Activated CD4-positive, alpha-beta T cell treated with anti-CD3 and anti-CD28 coated beads, Interleukin-2, Interleukin-4, amounts not matched to agents 100 ng/mL and 50 ng/mL, durations not matched to agents 16 hours and 8 hours (primary cell): ENCODE measurements at regions not wholly inside any gene's neighbourhood (a gene's known extent, or its start where the extent isn't known, plus 50 kb on each side); places are given as distances from the start of the nearest gene placed in this dataset.

Experiments used
- DNase-seq: peaks from one replicate; pipeline ENCODE4 v3.0.0-alpha.2; 2020; ENCODE audit warnings: low spot score

- no peak for DNase-seq
Measured at GRCh38 chr10:94043431-94043990, 49.8 kb downstream of the PLCE1 start.

DNA sequence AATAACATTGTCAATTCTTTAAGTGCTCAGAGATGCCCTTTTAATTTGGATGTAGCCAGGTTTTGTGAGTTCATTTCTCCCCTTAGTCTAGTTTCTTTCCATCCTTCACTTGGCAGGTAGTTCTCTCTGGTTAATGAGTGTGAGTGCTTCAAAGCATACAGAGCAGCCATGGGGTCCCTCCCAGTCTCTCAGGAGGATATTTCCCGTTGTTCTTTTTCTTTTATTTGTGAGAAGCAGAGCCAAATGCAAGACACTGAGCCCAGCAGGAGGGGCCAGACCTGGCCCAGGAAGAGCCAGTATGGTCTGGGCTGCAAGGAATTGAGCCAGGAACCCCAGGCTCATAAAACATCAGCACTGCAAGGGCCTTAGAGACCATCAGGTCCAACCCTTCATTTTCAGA, 52.4 kb downstream of the PLCE1 start:
- DNase-seq: no peak

GRCh38 chr10:94047293-94047692, 53.6 kb downstream of the PLCE1 start:
- DNase-seq: no peak

GRCh38 chr10:94049911-94050310, 56.2 kb downstream of the PLCE1 start:
- DNase-seq: no peak

GRCh38 chr10:94052281-94052680, 58.5 kb downstream of the PLCE1 start:
- no peak for DNase-seq

DNA sequence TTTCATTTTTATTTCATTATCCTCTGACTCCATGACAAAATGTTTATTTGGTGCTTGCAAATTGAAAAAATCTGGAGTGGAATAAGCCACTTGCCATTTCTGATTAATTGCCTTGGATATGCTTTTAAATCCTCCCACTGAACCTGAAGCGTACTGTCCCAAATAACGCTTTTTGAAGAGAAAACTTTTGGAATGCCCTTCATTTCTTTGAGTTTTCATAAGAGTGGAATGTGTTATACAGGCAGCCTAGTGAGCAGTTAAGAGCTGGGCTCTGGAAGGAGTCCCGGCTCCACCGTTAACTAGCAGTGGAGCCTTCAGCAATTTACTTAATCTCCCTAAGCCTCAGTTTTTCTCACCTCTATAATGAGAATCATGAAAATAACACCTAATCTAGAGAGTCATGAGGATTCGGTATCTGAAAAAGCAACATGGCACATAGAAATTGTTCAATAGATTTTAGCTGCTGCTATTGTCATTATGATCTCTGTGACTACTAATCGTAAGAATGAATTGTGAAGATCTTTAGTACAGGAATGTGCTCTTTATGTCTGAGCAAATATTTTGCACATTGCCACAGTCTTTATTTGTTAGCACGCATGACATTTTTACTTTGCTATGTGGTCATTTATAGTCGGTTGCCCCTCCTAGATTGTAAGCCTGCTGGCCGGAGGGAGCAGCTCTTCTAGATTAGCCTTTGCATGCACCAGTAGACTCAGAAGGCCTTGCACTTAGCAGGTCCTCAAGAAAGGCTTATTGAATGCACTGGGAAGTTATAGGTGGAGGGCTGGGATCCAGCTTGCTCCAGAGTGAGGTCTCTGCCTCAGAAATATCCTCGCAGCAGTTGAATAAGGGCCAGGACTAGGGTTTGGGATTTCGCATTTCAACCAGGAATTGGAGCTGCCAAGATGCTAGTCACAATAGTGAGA, 59.4 kb downstream of the PLCE1 start:
- DNase-seq: no peak

DNA sequence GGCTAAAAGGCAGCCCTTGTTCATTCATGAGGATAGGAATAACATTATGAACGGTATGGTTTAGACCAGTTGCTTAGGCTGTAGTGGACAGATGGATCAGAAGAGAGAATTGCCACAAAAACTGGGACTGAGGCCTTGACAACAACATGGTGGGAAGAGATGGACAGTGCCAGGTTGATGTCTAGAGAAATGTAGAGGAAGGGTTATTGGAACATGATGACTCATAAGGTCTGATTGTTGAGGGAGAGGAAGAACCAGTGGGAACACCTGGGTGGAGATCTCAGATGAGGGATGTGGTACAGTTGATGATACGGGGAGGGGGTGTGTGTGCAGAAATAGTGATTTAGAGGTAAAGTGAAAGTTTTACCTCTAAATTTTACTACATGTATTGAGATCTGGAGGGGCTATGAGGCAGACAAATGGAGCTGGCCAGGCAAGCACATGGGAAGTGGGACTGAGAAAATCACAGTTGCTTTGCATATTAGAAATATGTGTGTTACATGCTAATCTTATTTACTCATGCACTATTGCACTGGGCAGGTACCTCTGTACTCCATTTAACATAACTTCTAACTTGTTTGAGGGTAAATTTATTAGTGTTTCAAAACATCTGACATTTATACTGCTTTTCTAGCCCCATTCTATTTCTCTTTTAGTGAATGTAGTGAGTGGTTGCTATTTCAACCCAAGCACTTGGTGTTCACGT, 65.6 kb downstream of the PLCE1 start:
- no peak for DNase-seq

- DNase-seq: no peak
Measured at GRCh38 chr10:94061026-94061425, 67.3 kb downstream of the PLCE1 start.

GRCh38 chr10:94062611-94063010, 68.9 kb downstream of the PLCE1 start:
- DNase-seq: no peak

DNA sequence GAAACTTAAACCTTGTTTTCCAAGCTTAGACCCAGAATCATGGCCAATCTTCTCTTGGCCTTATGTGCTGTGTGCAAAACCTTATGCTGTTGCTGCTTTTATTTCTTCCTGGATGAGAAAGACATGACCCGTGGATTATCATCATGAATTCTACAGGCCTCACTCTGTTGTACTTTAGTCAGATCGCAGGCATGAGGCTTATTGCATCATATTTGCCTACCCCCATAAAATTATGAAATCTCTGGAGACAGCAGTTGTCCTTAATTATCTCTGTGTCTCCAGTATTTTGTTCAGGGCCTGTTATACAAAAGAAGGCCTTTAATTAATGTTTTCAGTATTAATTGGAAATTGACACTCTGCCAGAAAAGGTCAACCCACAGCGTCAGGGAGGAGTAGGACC, 71.6 kb downstream of the PLCE1 start:
- no peak for DNase-seq

DNA sequence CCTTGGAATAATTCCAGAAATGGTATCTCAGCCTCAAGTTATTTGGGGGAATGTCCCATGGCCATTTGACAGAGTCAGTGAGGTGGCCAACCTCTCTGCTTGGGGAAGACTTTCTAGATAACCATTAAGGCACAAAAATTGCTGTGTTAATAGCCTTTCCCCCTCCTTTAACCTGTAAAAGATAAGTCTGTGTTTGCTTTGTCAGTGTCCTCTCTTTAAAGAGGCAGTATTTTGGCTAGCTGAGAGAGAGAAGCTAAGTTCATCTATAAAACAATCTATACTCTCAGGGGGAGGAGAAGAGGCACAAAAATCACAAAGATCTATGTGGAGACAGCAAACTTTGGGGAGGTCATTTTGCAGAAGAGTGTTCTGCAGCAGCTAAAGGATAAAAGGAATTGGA, 72.1 kb downstream of the PLCE1 start:
- DNase-seq: no peak

- no peak for DNase-seq
Measured at GRCh38 chr10:94066411-94066810, 72.7 kb downstream of the PLCE1 start.

DNA sequence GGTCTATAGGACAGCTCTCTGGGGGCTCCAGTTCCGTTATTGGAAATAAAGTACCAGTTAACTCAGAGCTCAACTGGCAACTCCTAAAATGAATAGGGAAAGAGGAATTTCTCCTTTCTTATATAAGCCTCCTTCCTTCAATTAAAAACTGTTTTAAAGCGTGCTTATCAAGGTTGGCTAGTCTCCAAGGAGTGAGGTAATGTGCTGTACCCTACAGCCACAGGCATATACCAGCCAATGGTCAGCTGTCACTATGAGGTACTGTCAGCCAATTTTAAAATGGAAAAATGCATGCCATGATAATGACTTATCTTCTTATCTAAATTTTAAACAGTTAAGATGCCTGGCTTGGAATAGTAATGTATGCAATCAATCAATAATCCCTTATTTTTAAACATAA, 76.2 kb downstream of the PLCE1 start:
- DNase-seq: no peak

- DNase-seq: no peak
Measured at GRCh38 chr10:94074462-94074861, 80.7 kb downstream of the PLCE1 start.

DNA sequence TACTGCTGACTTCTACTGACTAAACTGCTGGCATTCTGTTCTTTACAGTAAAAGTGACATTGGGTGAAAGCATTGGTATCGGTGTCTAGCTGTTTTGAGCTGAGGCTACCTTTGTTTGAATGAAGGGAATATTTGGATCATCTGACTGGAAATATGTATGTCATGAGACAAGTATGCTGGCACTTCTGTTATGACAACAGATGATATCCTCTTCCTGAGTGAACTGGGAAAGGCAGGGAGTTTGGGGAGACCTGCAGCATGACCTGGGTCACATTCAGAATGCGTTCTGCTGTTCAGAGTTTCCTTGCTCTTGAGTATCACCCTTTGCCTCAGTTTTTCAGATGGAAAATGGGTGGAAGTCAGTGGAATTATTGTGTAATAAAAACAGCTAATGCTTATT, 81.8 kb downstream of the PLCE1 start:
- no peak for DNase-seq

DNA sequence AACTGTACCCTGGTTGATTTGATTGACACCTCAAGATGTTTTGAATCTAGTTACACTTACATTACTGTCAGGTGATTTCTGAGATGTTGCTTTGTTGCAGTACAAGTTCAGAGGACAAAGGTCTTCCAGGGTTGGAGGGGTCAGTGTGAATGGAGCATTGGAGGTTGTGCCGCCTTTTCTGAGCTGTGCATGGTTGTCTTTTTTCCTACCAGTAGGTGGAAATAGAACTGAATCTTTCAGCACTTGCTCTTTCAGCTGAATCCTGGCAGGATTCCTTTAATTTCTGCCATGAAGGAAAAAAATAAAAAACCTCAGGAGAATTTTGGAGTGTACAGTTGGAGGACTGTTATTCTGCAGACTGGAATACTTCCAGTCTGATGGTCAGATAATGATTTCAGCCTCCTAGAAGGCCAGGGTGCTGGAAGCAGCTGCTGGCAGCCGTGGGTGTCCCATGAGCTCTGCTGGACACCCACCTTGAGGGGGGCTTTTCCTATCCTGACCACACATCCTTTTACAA, 82.7 kb downstream of the PLCE1 start:
- no peak for DNase-seq

DNA sequence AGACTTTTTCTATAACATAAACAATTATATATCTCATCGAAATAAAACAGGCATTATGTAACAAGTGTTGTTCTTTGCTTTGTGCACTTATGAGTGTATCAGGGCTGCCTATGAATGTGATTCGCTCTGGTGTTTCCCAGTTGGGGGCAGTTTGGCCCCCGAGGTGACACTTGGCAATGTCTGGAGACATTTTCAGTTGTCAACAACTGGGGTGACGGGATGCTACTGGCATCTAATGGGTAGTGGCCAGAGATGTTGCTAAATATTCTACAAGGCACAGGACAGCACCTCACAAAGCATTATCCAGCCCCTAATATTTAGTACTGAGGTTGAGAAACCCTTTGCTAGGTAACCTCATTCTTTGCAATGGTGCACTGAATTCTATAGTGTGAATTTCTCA, 83.3 kb downstream of the PLCE1 start:
- no peak for DNase-seq

DNA sequence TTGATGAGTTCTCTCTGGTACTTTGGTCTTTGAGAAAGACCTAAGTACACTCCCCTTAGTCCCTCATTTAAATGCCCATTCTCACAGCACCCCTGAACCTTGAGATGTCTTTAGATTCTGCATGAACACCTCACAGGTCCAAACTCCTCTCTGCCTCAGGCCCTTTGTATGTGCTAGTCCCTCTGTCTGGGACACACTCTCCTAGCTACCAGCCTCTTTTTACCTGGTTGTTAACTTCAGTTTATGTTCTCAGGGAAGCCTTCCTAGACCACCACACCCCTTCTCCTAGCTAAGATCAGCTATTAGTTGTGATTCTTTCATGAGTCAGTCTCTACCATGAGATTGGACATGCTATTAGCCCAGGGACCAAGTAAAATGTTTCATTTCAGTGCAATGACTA, 86.4 kb downstream of the PLCE1 start:
- no peak for DNase-seq

DNA sequence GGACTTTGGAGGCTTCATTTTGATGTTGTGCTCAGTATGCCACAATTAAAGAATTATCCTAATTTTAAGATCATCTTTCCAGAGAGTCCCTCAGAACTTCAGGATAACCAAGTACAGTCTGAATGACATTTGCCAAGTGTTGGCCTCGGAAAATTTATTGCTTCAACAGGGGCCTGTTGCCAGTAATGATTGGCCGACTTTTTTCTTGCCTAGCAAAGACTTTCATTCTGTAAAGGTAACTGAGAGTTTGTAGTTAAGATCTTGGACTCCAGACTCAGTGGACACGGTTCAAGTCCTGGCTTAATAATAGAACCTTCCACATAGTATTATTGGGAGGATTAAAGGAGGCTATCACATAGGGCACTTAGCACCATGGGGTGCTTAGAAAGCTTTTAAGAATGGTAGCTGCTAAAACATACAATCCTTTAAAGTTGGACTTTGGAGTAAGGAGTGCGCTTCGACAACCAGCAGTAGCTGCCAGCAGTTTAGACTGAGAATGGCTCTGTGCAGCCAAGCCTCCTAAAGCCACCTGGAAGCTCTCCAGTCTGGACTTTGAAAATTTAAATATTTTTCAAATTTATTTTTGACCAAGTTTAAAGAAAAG, 90.0 kb downstream of the PLCE1 start:
- no peak for DNase-seq

DNA sequence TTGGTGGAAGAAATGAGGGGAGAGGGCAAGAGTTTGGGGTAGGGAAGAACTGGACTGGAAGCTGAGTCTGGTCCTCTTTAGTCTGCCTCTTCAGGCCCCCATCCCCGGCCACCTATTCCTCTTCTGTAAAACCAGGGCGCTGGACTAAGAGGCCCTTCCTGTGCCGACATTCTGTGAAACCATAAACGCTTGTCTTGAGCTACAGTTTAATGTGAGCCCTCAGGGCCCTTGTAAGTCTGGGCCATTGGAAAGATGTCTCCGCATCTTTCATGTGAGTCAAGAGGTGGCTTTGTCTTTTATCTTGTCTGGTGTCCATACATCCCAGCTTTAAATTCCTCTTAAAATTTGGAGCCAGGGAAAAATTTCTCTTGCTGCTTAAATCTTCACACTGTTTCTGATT, 90.6 kb downstream of the PLCE1 start:
- no peak for DNase-seq

GRCh38 chr10:94085288-94085687, 91.6 kb downstream of the PLCE1 start:
- DNase-seq: no peak

DNA sequence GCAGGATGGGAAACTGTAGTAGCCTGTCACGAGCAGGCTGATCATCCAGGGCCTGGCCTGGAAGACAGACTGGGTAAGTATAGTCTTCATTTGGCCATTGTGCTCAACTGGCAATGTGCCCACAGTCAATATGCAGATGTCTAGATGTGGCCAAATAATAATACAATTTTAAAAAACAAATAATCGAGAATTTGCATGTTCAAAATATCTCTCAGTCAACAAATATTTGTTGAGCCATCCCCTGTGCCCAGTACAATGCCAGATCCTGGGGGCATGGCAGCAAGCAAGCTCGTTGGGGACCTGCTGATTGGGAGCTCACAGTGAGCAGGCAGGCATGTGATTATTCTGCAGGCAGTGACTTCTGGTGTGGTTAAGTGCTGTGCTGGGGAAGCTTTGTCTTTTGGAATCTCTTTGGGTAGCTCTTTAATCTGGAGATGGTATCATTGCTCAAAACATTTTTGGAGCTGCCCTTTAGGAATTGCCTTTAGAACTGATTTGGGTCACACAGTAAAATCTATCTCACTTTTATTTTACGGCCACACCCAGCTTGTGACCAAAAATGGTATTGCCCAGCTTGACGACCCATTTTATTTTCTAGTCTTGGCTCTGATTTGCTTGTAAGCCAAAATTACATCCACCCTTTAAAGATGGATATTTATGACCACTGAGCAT, 92.2 kb downstream of the PLCE1 start:
- no peak for DNase-seq
